ENCODE measurements at regions not wholly inside any gene's neighbourhood (a gene's known extent, or its start where the extent isn't known, plus 50 kb on each side); places are given as distances from the start of the nearest gene placed in this dataset.

GRCh38 chr5:106363578-106363977, 1307.2 kb downstream of the EFNA5 start:
- Histone ChIP-seq H3K4me2 (ENCODE audit: control insufficient read depth, extremely low read depth, insufficient read depth, low read depth, low read length) (no peak overlapping the region), H3K9me1 (ENCODE audit: control insufficient read depth, extremely low read depth, insufficient read depth, low read length) (no peaks in the 10 kb centered on the region), H2AFZ (ENCODE audit: control insufficient read depth, low read length) (no peak overlapping the region), H3K27ac (ENCODE audit: control insufficient read depth, insufficient read depth, low read length) (no peak overlapping the region), H3K79me2 (ENCODE audit: control insufficient read depth, insufficient read depth, low read length) (no peaks in the 10 kb centered on the region), H4K20me1 (ENCODE audit: control insufficient read depth, extremely low read depth, insufficient read depth, low read length) (no peaks in the 10 kb centered on the region), H3K27me3 (ENCODE audit: control insufficient read depth, extremely low read depth, insufficient read depth, low read length) (no peaks in the 10 kb centered on the region), H3K9ac (ENCODE audit: control insufficient read depth, extremely low read depth, insufficient read depth, low read length) (no peak overlapping the region), H3K4me1 (ENCODE audit: control insufficient read depth, extremely low read depth, insufficient read depth, low read length) (peaks cover 5% of the 10 kb centered on the region), H3K4me3 (ENCODE audit: control insufficient read depth in 2 of 3, extremely low read depth in 1 of 3, insufficient read depth in 2 of 3, low read depth in 1 of 3, low read length in 3 of 3) (no peak overlapping the region), H3K9me3 (ENCODE audit: control insufficient read depth, low read depth, low read length) (no peaks in the 10 kb centered on the region), H3K36me3 (ENCODE audit: control insufficient read depth in 2 of 2, extremely low read depth in 1 of 2, insufficient read depth in 2 of 2, low read length in 2 of 2) (no peaks in the 10 kb centered on the region)
- FAIRE-seq (peak; percentile 20), DNase-seq (ENCODE audit: low read depth, low spot score) (no peak)
- dilution Hi-C loops (cut with MboI; ENCODE audit: extremely low pct_ligation_motif_present, low sequenced_read_pairs) = no loop called here
- TF ChIP-seq EZH2 (IDR thresholded peaks at IDR 0.05; ENCODE audit: low read length) = no peak

DNA sequence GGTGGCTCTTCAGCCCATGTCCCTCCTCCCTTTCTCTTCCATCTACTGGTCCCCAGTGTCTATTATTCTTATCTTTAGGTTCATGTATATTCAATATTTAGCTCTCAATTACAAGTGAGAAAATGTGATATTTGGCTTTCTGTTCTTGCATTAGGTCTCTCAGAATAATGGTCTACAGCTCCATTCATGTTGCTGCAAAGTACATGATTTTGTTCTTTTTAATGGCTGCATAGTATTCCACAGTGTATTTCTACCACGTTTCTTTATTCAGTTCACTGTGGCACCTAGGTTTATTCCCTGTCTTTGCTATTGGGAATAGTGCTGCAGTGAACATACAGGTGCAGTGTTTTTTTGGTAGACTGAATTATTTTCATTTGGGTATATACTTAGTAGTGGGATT, 1308.8 kb downstream of the EFNA5 start:
- FAIRE-seq (no peak), DNase-seq (ENCODE audit: low read depth, low spot score) (no peak)
- H3K4me1 ChIP-seq (ENCODE audit: control insufficient read depth, extremely low read depth, insufficient read depth, low read length) = no peaks in the 10 kb centered on the region
- H4K20me1 ChIP-seq (ENCODE audit: control insufficient read depth, extremely low read depth, insufficient read depth, low read length) = no peaks in the 10 kb centered on the region
- H3K9me3 ChIP-seq (ENCODE audit: control insufficient read depth, low read depth, low read length) = no peaks in the 10 kb centered on the region
- H3K27me3 ChIP-seq (ENCODE audit: control insufficient read depth, extremely low read depth, insufficient read depth, low read length) = no peaks in the 10 kb centered on the region
- TF ChIP-seq EZH2 (IDR thresholded peaks at IDR 0.05; ENCODE audit: low read length) = no peak
- no peak for TF ChIP-seq CTCF (optimal IDR thresholded peaks at IDR 0.05 in 1 of 3, IDR thresholded peaks at IDR 0.05 in 1 of 3, conservative IDR thresholded peaks at IDR 0.05 in 1 of 3; ENCODE audit: extremely low read depth in 1 of 3, insufficient read depth in 2 of 3, low read length in 3 of 3)
- H3K79me2 ChIP-seq (ENCODE audit: control insufficient read depth, insufficient read depth, low read length) = no peaks in the 10 kb centered on the region
- H3K9ac ChIP-seq (ENCODE audit: control insufficient read depth, extremely low read depth, insufficient read depth, low read length) = no peak overlapping the region
- dilution Hi-C loops (cut with MboI; ENCODE audit: extremely low pct_ligation_motif_present, low sequenced_read_pairs) = no loop called here
- no peaks in the 10 kb centered on the region for H3K36me3 ChIP-seq (ENCODE audit: control insufficient read depth in 2 of 2, extremely low read depth in 1 of 2, insufficient read depth in 2 of 2, low read length in 2 of 2)
- no peak overlapping the region for H3K4me2 ChIP-seq (ENCODE audit: control insufficient read depth, extremely low read depth, insufficient read depth, low read depth, low read length)
- H2AFZ ChIP-seq (ENCODE audit: control insufficient read depth, low read length) = no peak overlapping the region
- H3K27ac ChIP-seq (ENCODE audit: control insufficient read depth, insufficient read depth, low read length) = no peak overlapping the region
- no peaks in the 10 kb centered on the region for H3K9me1 ChIP-seq (ENCODE audit: control insufficient read depth, extremely low read depth, insufficient read depth, low read length)
- no peak overlapping the region for H3K4me3 ChIP-seq (ENCODE audit: control insufficient read depth in 2 of 3, extremely low read depth in 1 of 3, insufficient read depth in 2 of 3, low read depth in 1 of 3, low read length in 3 of 3)

DNA sequence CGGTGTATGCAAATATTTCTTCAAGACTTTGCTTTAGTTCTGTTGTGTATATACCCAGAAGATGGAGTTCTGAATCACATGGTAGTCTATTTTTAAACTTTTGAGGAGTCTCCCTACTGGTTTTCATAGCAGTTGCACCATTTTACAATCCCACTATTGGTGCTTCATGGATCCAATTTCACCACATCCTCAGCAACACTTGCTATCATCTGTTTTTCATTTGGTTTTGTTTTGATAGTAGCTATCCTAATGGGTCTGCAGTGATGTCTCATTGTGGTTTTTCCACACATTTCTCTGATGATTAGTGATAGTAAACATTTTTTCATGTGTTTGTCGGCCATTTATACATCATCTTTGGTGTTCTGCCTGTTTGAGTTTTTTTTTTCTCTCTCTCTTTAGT, 1339.3 kb downstream of the EFNA5 start:
- TF ChIP-seq EZH2 (IDR thresholded peaks at IDR 0.05; ENCODE audit: low read length) = no peak
- no peak for TF ChIP-seq CTCF (optimal IDR thresholded peaks at IDR 0.05 in 1 of 3, IDR thresholded peaks at IDR 0.05 in 1 of 3, conservative IDR thresholded peaks at IDR 0.05 in 1 of 3; ENCODE audit: extremely low read depth in 1 of 3, insufficient read depth in 2 of 3, low read length in 3 of 3)
- no peaks in the 10 kb centered on the region for H3K9me3 ChIP-seq (ENCODE audit: control insufficient read depth, low read depth, low read length)
- no peaks in the 10 kb centered on the region for H3K79me2 ChIP-seq (ENCODE audit: control insufficient read depth, insufficient read depth, low read length)
- H2AFZ ChIP-seq (ENCODE audit: control insufficient read depth, low read length) = no peak overlapping the region
- dilution Hi-C loops (cut with MboI; ENCODE audit: extremely low pct_ligation_motif_present, low sequenced_read_pairs) = no loop called here
- no peak overlapping the region for H3K4me3 ChIP-seq (ENCODE audit: control insufficient read depth in 2 of 3, extremely low read depth in 1 of 3, insufficient read depth in 2 of 3, low read depth in 1 of 3, low read length in 3 of 3)
- no peaks in the 10 kb centered on the region for H3K4me1 ChIP-seq (ENCODE audit: control insufficient read depth, extremely low read depth, insufficient read depth, low read length)
- FAIRE-seq (no peak), DNase-seq (ENCODE audit: low read depth, low spot score) (no peak)
- H3K27me3 ChIP-seq (ENCODE audit: control insufficient read depth, extremely low read depth, insufficient read depth, low read length) = no peaks in the 10 kb centered on the region
- H3K4me2 ChIP-seq (ENCODE audit: control insufficient read depth, extremely low read depth, insufficient read depth, low read depth, low read length) = no peak overlapping the region
- H3K9me1 ChIP-seq (ENCODE audit: control insufficient read depth, extremely low read depth, insufficient read depth, low read length) = no peaks in the 10 kb centered on the region
- H3K36me3 ChIP-seq (ENCODE audit: control insufficient read depth in 2 of 2, extremely low read depth in 1 of 2, insufficient read depth in 2 of 2, low read length in 2 of 2) = no peaks in the 10 kb centered on the region
- no peaks in the 10 kb centered on the region for H4K20me1 ChIP-seq (ENCODE audit: control insufficient read depth, extremely low read depth, insufficient read depth, low read length)
- H3K9ac ChIP-seq (ENCODE audit: control insufficient read depth, extremely low read depth, insufficient read depth, low read length) = no peak overlapping the region
- H3K27ac ChIP-seq (ENCODE audit: control insufficient read depth, insufficient read depth, low read length) = no peak overlapping the region
